WTC11 (cell line): ENCODE measurements at regions not wholly inside any gene's neighbourhood (a gene's known extent, or its start where the extent isn't known, plus 50 kb on each side); places are given as distances from the start of the nearest gene placed in this dataset.

ENCODE experiments used
- ATAC-seq: fragments of 200-7000 bp; cut with Tn5 transposase; 2 replicates; pipeline ENCODE4 v1.10.0; 2021; ENCODE audit warnings: mild to moderate bottlenecking, moderate library complexity
- CTCF ChIA-PET: fragments of 300-600 bp; sonication (Branson Sonifier 250); formaldehyde crosslinking; loops from one replicate; lab custom pipeline; 2021; ENCODE audit warnings: antibody characterized with exemption; lab: Charles Lee
- POLR2A ChIA-PET: fragments of 350-600 bp; sonication (Branson Sonifier 250); formaldehyde crosslinking; loops from one replicate; lab custom pipeline; 2021; ENCODE audit warnings: antibody characterized with exemption; lab: Charles Lee
- DNase-seq: peaks from one replicate; pipeline ENCODE4 v3.0.0; 2021; ENCODE audit warnings: low spot score
- H3K27ac Mint-ChIP-seq: 2 replicates; pipeline ENCODE4 v1.8.0; 2021; ENCODE audit warnings: mixed read lengths
- H3K27me3 Mint-ChIP-seq: 2 replicates; pipeline ENCODE4 v1.8.0; 2021; ENCODE audit warnings: low read depth, mild to moderate bottlenecking, moderate library complexity, mixed read lengths
- H3K36me3 Mint-ChIP-seq: 2 replicates; pipeline ENCODE4 v1.8.0; 2021; ENCODE audit warnings: mixed read lengths
- H3K4me1 Mint-ChIP-seq: 2 replicates; pipeline ENCODE4 v1.8.0; 2022; ENCODE audit warnings: mixed read lengths
- H3K4me3 Mint-ChIP-seq: 2 replicates; pipeline ENCODE4 v1.8.0; 2021; ENCODE audit warnings: mild to moderate bottlenecking, moderate library complexity, mixed read lengths
- H3K9me3 Mint-ChIP-seq: 2 replicates; pipeline ENCODE4 v1.8.0; 2021; ENCODE audit warnings: mixed read lengths
- AFF4 ChIP-seq: sonication (generic); formaldehyde crosslinking; IDR thresholded peaks from 2 replicates; pipeline ENCODE4 v1.8.1; 2023; ENCODE audit warnings: mild to moderate bottlenecking, missing genetic modification reagents, borderline replicate concordance
- ATF1 ChIP-seq: sonication (generic); formaldehyde crosslinking; IDR thresholded peaks from 2 replicates; pipeline ENCODE4 v1.8.1; 2023; ENCODE audit warnings: mild to moderate bottlenecking, moderate library complexity, missing genetic modification reagents
- CREM ChIP-seq: sonication (generic); formaldehyde crosslinking; IDR thresholded peaks from 2 replicates; pipeline ENCODE4 v1.8.1; 2022; ENCODE audit warnings: mild to moderate bottlenecking, missing genetic modification reagents, moderate library complexity
- E2F1 ChIP-seq: sonication (generic); formaldehyde crosslinking; IDR thresholded peaks from 2 replicates; pipeline ENCODE4 v1.8.0; 2022; ENCODE audit warnings: mild to moderate bottlenecking, missing genetic modification reagents
- EMX1 ChIP-seq: fragments of 250-450 bp; sonication (Bioruptor Pico); IDR thresholded peaks from 2 replicates; pipeline ENCODE4 v1.8.0; 2021; ENCODE audit warnings: mild to moderate bottlenecking
- ESRRA ChIP-seq: sonication (generic); formaldehyde crosslinking; IDR thresholded peaks from 2 replicates; pipeline ENCODE4 v1.8.1; 2022; ENCODE audit warnings: mild to moderate bottlenecking, missing genetic modification reagents, borderline replicate concordance
- HMGA2 ChIP-seq: fragments of 250-450 bp; sonication (Bioruptor Pico); IDR thresholded peaks from 2 replicates; pipeline ENCODE4 v1.4.0; 2021; ENCODE audit warnings: mild to moderate bottlenecking, moderate library complexity
- IRF1 ChIP-seq: sonication (generic); formaldehyde crosslinking; IDR thresholded peaks from 2 replicates; pipeline ENCODE4 v1.8.0; 2023; ENCODE audit warnings: missing genetic modification reagents
- JUN ChIP-seq: sonication (generic); formaldehyde crosslinking; IDR thresholded peaks from 2 replicates; pipeline ENCODE4 v1.8.0; 2023; ENCODE audit warnings: mild to moderate bottlenecking, missing genetic modification reagents
- PRRX2 ChIP-seq: fragments of 250-450 bp; sonication (Bioruptor Pico); IDR thresholded peaks from 2 replicates; pipeline ENCODE4 v1.8.0; 2021; ENCODE audit warnings: mild to moderate bottlenecking
- SMAD3 ChIP-seq: sonication (generic); formaldehyde crosslinking; IDR thresholded peaks from 2 replicates; pipeline ENCODE4 v1.8.0; 2022; ENCODE audit warnings: missing genetic modification reagents, mild to moderate bottlenecking, borderline replicate concordance
- SP1 ChIP-seq: sonication (generic); formaldehyde crosslinking; conservative IDR thresholded peaks from 2 replicates; pipeline ENCODE4 v1.8.1; 2022; ENCODE audit warnings: missing genetic modification reagents
- ZNF138 ChIP-seq: sonication (generic); formaldehyde crosslinking; conservative IDR thresholded peaks from 2 replicates; pipeline ENCODE4 v1.8.1; 2022; ENCODE audit warnings: mild to moderate bottlenecking, moderate library complexity, missing genetic modification reagents
- ZNF263 ChIP-seq: sonication (generic); formaldehyde crosslinking; IDR thresholded peaks from 2 replicates; pipeline ENCODE4 v1.8.1; 2022; ENCODE audit warnings: low read depth, mild to moderate bottlenecking, moderate library complexity, missing genetic modification reagents
- ZNF512 ChIP-seq: sonication (generic); formaldehyde crosslinking; IDR thresholded peaks from 2 replicates; pipeline ENCODE4 v1.8.1; 2022; ENCODE audit warnings: missing genetic modification reagents, borderline replicate concordance
- ZNF532 ChIP-seq: fragments of 250-450 bp; sonication (Bioruptor Pico); IDR thresholded peaks from 2 replicates; pipeline ENCODE4 v1.9.0; 2021; ENCODE audit warnings: mild to moderate bottlenecking, borderline replicate concordance
- TF ChIP-seq, protein P1 (sequence below): fragments of 250-450 bp; sonication (Bioruptor Pico); IDR thresholded peaks from 2 replicates; pipeline ENCODE4 v1.8.0; 2021; ENCODE audit warnings: mild to moderate bottlenecking
- TF ChIP-seq, protein P2 (sequence below): sonication (generic); formaldehyde crosslinking; IDR thresholded peaks from 2 replicates; pipeline ENCODE4 v1.8.1; 2022; ENCODE audit warnings: mild to moderate bottlenecking, missing genetic modification reagents, moderate library complexity, borderline replicate concordance
- TF ChIP-seq, protein P3 (sequence below): sonication (generic); formaldehyde crosslinking; IDR thresholded peaks from 2 replicates; pipeline ENCODE4 v1.8.0; 2022; ENCODE audit warnings: mild to moderate bottlenecking, missing genetic modification reagents
- TF ChIP-seq, protein P4 (sequence below): fragments of 250-450 bp; sonication (Bioruptor Pico); IDR thresholded peaks from 2 replicates; pipeline ENCODE4 v1.9.0; 2021; ENCODE audit warnings: mild to moderate bottlenecking

DNA sequence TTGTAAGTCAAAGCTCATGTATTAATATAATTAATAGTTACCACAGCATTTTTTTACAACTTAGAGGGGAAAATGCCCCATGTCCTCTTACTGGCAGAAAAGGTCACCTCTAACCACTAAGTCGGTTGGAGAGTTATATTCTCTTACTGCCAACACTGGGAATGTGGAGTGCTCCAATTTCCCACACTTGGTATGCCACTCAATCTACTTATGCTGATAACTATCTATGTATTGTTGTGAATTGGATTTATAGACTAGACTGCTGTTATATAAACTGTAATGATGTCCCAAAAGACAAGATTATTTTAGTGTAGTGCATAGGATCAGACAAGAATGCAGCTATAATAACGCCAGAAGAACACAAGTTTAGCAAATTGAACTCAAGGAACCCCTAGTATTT lies 2385.2 kb upstream of the C9orf72 start (continued):
- TF ChIP-seq, protein P1, sequence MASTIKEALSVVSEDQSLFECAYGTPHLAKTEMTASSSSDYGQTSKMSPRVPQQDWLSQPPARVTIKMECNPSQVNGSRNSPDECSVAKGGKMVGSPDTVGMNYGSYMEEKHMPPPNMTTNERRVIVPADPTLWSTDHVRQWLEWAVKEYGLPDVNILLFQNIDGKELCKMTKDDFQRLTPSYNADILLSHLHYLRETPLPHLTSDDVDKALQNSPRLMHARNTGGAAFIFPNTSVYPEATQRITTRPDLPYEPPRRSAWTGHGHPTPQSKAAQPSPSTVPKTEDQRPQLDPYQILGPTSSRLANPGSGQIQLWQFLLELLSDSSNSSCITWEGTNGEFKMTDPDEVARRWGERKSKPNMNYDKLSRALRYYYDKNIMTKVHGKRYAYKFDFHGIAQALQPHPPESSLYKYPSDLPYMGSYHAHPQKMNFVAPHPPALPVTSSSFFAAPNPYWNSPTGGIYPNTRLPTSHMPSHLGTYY (CRISPR knock-in tag), result no peak
- TF ChIP-seq, protein P2, sequence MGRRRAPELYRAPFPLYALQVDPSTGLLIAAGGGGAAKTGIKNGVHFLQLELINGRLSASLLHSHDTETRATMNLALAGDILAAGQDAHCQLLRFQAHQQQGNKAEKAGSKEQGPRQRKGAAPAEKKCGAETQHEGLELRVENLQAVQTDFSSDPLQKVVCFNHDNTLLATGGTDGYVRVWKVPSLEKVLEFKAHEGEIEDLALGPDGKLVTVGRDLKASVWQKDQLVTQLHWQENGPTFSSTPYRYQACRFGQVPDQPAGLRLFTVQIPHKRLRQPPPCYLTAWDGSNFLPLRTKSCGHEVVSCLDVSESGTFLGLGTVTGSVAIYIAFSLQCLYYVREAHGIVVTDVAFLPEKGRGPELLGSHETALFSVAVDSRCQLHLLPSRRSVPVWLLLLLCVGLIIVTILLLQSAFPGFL, result no peak
- no peak for TF ChIP-seq IRF1 (CRISPR knock-in tag)
- TF ChIP-seq ESRRA (CRISPR knock-in tag), result no peak
- TF ChIP-seq ZNF263 (CRISPR knock-in tag), result no peak
- no peak for TF ChIP-seq ATF1
- no peak for TF ChIP-seq SP1
- no peak for TF ChIP-seq JUN (CRISPR knock-in tag)
- TF ChIP-seq, protein P3, sequence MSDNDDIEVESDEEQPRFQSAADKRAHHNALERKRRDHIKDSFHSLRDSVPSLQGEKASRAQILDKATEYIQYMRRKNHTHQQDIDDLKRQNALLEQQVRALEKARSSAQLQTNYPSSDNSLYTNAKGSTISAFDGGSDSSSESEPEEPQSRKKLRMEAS (CRISPR knock-in tag), result no peak
- TF ChIP-seq ZNF512 (CRISPR knock-in tag), result no peak
- no peak for TF ChIP-seq ZNF532 (CRISPR knock-in tag)
- TF ChIP-seq, all 79 proteins: peak for 0

DNA sequence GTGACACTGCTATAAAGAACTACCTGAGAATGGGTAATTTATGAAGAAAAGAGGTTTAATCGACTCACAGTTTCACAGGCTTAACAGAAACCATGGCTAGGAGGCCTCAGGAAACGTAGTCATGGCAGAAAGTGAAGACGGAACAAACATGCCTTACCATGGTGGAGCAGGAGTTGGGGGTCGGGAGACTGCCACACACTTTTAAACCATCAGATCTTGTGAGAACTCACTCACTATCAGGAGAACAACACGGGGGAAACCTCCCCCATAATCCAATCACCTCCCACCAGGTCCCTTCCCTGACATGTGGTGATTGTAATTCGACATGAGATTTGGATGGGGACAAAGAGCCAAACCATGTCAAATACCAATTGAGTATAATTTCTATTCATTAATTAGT lies 2392.6 kb upstream of the C9orf72 start:
- ATAC-seq, result no peak
- Mint-ChIP-seq H3K4me1 (no peaks in the 10 kb centered on the region), H3K36me3 (no peaks in the 10 kb centered on the region), H3K9me3 (no peaks in the 10 kb centered on the region), H3K27ac (no peak overlapping the region), H3K4me3 (no peak overlapping the region), H3K27me3 (no peaks in the 10 kb centered on the region)
- CTCF ChIA-PET, result no interaction called here
- no peak for DNase-seq
- POLR2A ChIA-PET, result no interaction called here
- TF ChIP-seq, protein P4, sequence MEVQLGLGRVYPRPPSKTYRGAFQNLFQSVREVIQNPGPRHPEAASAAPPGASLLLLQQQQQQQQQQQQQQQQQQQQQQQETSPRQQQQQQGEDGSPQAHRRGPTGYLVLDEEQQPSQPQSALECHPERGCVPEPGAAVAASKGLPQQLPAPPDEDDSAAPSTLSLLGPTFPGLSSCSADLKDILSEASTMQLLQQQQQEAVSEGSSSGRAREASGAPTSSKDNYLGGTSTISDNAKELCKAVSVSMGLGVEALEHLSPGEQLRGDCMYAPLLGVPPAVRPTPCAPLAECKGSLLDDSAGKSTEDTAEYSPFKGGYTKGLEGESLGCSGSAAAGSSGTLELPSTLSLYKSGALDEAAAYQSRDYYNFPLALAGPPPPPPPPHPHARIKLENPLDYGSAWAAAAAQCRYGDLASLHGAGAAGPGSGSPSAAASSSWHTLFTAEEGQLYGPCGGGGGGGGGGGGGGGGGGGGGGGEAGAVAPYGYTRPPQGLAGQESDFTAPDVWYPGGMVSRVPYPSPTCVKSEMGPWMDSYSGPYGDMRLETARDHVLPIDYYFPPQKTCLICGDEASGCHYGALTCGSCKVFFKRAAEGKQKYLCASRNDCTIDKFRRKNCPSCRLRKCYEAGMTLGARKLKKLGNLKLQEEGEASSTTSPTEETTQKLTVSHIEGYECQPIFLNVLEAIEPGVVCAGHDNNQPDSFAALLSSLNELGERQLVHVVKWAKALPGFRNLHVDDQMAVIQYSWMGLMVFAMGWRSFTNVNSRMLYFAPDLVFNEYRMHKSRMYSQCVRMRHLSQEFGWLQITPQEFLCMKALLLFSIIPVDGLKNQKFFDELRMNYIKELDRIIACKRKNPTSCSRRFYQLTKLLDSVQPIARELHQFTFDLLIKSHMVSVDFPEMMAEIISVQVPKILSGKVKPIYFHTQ (CRISPR knock-in tag), result no peak
- TF ChIP-seq PRRX2 (CRISPR knock-in tag), result no peak
- TF ChIP-seq AFF4 (CRISPR knock-in tag), result no peak
- TF ChIP-seq ZNF138 (CRISPR knock-in tag), result no peak
- TF ChIP-seq ESRRA (CRISPR knock-in tag), result no peak
- TF ChIP-seq E2F1 (CRISPR knock-in tag), result no peak
- TF ChIP-seq SMAD3 (CRISPR knock-in tag), result no peak
- no peak for TF ChIP-seq CREM (CRISPR knock-in tag)
- TF ChIP-seq HMGA2 (CRISPR knock-in tag), result no peak
- no peak for TF ChIP-seq EMX1 (CRISPR knock-in tag)
- TF ChIP-seq ATF1, result no peak
